Ishikawa (cell line): ENCODE measurements at regions not wholly inside any gene's neighbourhood (a gene's known extent, or its start where the extent isn't known, plus 50 kb on each side); places are given as distances from the start of the nearest gene placed in this dataset.

Experiments used
- CREB1 ChIP-seq: IDR thresholded peaks from 2 replicates; pipeline ENCODE4 v1.6.1; 2012; ENCODE audit warnings: low read depth
- FOXM1 ChIP-seq: IDR thresholded peaks from 2 replicates; pipeline ENCODE4 v1.6.1; 2012; ENCODE audit warnings: low read depth, borderline replicate concordance
- TAF1 ChIP-seq: IDR thresholded peaks from 2 replicates; pipeline ENCODE4 v1.6.1; 2012; ENCODE audit warnings: low read depth, mild to moderate bottlenecking
- YY1 ChIP-seq: IDR thresholded peaks from 2 replicates; pipeline ENCODE4 v1.6.1; 2012; ENCODE audit warnings: low read depth
- ZBTB7A ChIP-seq: IDR thresholded peaks from 2 replicates; pipeline ENCODE4 v1.6.1; 2012; ENCODE audit warnings: low read depth
- TF ChIP-seq, protein P1 (sequence below): IDR thresholded peaks from 2 replicates; pipeline ENCODE4 v1.6.1; 2012

DNA sequence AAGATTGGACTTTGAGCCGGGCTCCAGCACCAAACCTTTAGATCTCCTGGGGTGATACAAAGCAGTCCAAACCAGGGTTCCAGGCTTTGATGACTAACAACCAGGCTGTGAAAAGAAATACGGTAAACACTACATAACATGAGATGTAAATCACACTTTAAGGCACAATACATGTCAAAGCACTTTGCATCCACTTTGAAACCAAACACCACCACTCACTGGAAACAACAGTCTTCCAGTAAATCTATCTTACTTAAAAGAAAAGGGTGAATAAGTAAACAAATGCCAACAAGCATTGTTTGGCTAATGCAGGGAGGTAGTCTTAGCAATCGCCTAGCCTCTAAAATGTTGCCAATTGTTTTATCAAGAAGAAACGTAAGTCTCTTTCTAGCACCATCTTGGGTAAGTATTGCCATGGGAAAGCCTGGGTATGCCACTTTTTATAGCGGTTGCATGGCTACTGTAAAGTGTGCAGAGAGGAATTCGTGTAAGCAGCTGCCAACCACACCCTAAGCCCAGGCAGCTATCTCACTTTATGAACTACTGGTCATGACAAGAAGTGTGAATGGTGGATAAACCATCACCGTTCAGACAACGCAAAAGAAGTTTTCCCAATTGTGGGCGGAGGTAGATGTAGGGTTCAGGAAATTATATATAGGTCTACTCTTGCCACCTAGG is 267.4 kb upstream of the PSMD7 start:
- no peak for TF ChIP-seq YY1
- TF ChIP-seq, protein P1, sequence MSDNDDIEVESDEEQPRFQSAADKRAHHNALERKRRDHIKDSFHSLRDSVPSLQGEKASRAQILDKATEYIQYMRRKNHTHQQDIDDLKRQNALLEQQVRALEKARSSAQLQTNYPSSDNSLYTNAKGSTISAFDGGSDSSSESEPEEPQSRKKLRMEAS, result no peak
- TF ChIP-seq CREB1, result no peak
- TF ChIP-seq FOXM1, result no peak
- TF ChIP-seq ZBTB7A, result no peak
- no peak for TF ChIP-seq TAF1
